ENCODE measurements at regions not wholly inside any gene's neighbourhood (a gene's known extent, or its start where the extent isn't known, plus 50 kb on each side); places are given as distances from the start of the nearest gene placed in this dataset.

GRCh38 chr13:110809871-110810486 is 96.5 kb downstream of the ING1 start:
- H3K4me3 ChIP-seq (ENCODE audit: low read length) = no peak overlapping the region
- WGBS, 2 experiments (ENCODE audit: insufficient coverage in 1 of 2, insufficient read length in 1 of 2) = 91 to 93% methylated on average over 7 to 9 of the region's 10 CpGs

GRCh38 chr13:110811008-110811720 is 97.7 kb downstream of the ING1 start:
- Histone ChIP-seq H3K27me3 (ENCODE audit: control insufficient read depth, insufficient read depth, low read length, poor library complexity, severe bottlenecking) (no peaks in the 10 kb centered on the region), H3K4me1 (ENCODE audit: control insufficient read depth, insufficient read depth, low read length) (no peaks in the 10 kb centered on the region), H3K27ac (ENCODE audit: low read depth, low read length) (no peak overlapping the region), H3K9ac (ENCODE audit: extremely low read depth, low read length, poor library complexity, severe bottlenecking) (no peak overlapping the region), H3K36me3 (ENCODE audit: control insufficient read depth, insufficient read depth, low read length) (no peaks in the 10 kb centered on the region), H3K9me3 (ENCODE audit: control insufficient read depth, low read length) (no peaks in the 10 kb centered on the region), H3K4me3 (ENCODE audit: low read length) (no peak overlapping the region)
- no peak overlapping the region for H3K27ac Mint-ChIP-seq
- no peaks in the 10 kb centered on the region for H3K36me3 Mint-ChIP-seq (ENCODE audit: low read depth)
- H3K27me3 Mint-ChIP-seq (ENCODE audit: insufficient read depth) = peaks cover 29% of the 10 kb centered on the region
- peaks cover 5% of the 10 kb centered on the region for H3K4me1 Mint-ChIP-seq
- TF ChIP-seq CTCF (conservative IDR thresholded peaks at IDR 0.05) = no peak
- no peak for DNase-seq
- WGBS, 2 experiments (ENCODE audit: insufficient coverage in 1 of 2, insufficient read length in 1 of 2) = 92 to 93% methylated on average over 13 to 16 of the region's 16 CpGs
- no peak overlapping the region for H3K4me3 Mint-ChIP-seq
- H3K9me3 Mint-ChIP-seq = peaks cover 4% of the 10 kb centered on the region

More at GRCh38 chr13:110809871-110810486, 96.5 kb downstream of the ING1 start:
- H3K36me3 ChIP-seq (ENCODE audit: control insufficient read depth, insufficient read depth, low read length) = no peaks in the 10 kb centered on the region
- H3K4me1 ChIP-seq (ENCODE audit: control insufficient read depth, insufficient read depth, low read length) = no peaks in the 10 kb centered on the region
- Mint-ChIP-seq H3K27ac (no peak overlapping the region), H3K4me1 (peaks cover 5% of the 10 kb centered on the region), H3K27me3 (ENCODE audit: insufficient read depth) (peaks cover 29% of the 10 kb centered on the region), H3K36me3 (ENCODE audit: low read depth) (no peaks in the 10 kb centered on the region), H3K9me3 (peaks cover 4% of the 10 kb centered on the region), H3K4me3 (no peak overlapping the region)
- DNase-seq = no peak
- H3K9ac ChIP-seq (ENCODE audit: extremely low read depth, low read length, poor library complexity, severe bottlenecking) = no peak overlapping the region
- no peak for TF ChIP-seq CTCF (conservative IDR thresholded peaks at IDR 0.05)
- H3K9me3 ChIP-seq (ENCODE audit: control insufficient read depth, low read length) = no peaks in the 10 kb centered on the region
- no peaks in the 10 kb centered on the region for H3K27me3 ChIP-seq (ENCODE audit: control insufficient read depth, insufficient read depth, low read length, poor library complexity, severe bottlenecking)
- H3K27ac ChIP-seq (ENCODE audit: low read depth, low read length) = no peak overlapping the region

GRCh38 chr13:110811771-110812120 is 98.2 kb downstream of the ING1 start:
- Histone ChIP-seq H3K36me3 (ENCODE audit: control insufficient read depth, insufficient read depth, low read length) (no peaks in the 10 kb centered on the region), H3K27ac (ENCODE audit: low read depth, low read length) (no peak overlapping the region), H3K9me3 (ENCODE audit: control insufficient read depth, low read length) (no peaks in the 10 kb centered on the region), H3K27me3 (ENCODE audit: control insufficient read depth, insufficient read depth, low read length, poor library complexity, severe bottlenecking) (no peaks in the 10 kb centered on the region), H3K9ac (ENCODE audit: extremely low read depth, low read length, poor library complexity, severe bottlenecking) (no peak overlapping the region), H3K4me3 (ENCODE audit: low read length) (no peak overlapping the region), H3K4me1 (ENCODE audit: control insufficient read depth, insufficient read depth, low read length) (no peaks in the 10 kb centered on the region)
- H3K4me1 Mint-ChIP-seq = peaks cover 5% of the 10 kb centered on the region
- peaks cover 29% of the 10 kb centered on the region for H3K27me3 Mint-ChIP-seq (ENCODE audit: insufficient read depth)
- H3K9me3 Mint-ChIP-seq = peaks cover 4% of the 10 kb centered on the region
- H3K27ac Mint-ChIP-seq = no peak overlapping the region
- H3K36me3 Mint-ChIP-seq (ENCODE audit: low read depth) = no peaks in the 10 kb centered on the region
- 94 to 95% methylated on average over 6 to 8 of the region's 8 CpGs for WGBS, 2 experiments (ENCODE audit: insufficient coverage in 1 of 2, insufficient read length in 1 of 2)
- no peak for DNase-seq
- TF ChIP-seq CTCF (conservative IDR thresholded peaks at IDR 0.05) = no peak
- H3K4me3 Mint-ChIP-seq = peak overlapping the region; percentile 47

Data from endodermal cell (in vitro differentiated cells).